ENCODE measurements at regions not wholly inside any gene's neighbourhood (a gene's known extent, or its start where the extent isn't known, plus 50 kb on each side); places are given as distances from the start of the nearest gene placed in this dataset.
"Not testable (repeated sequence)": the region's sequence is repeated elsewhere in the genome, so short reads cannot be mapped to it uniquely, and the experiment has no call there.

GRCh38 chr7:51467384-51468017, 150.9 kb upstream of the COBL start:
- no peak for DNase-seq

DNA sequence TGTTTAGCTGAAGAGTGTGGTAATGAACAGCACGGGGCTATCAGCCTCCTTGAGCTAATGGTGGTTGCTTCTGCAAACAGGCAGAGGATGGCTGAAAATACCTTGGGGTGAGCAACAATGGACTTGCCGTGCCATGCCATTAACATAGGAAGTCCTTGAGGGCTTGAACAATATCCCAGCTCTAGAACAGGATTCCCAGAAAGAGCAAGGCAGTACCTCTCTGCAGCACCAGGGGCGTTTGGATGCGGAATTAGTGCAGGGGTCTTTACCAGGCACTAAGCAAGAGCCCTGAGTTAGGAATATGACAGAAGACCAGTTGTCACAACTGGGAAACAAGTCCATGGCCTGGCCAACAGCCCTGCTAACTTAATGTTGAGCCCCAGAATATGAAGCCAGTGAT, 143.2 kb upstream of the COBL start:
- DNase-seq, result no peak

DNA sequence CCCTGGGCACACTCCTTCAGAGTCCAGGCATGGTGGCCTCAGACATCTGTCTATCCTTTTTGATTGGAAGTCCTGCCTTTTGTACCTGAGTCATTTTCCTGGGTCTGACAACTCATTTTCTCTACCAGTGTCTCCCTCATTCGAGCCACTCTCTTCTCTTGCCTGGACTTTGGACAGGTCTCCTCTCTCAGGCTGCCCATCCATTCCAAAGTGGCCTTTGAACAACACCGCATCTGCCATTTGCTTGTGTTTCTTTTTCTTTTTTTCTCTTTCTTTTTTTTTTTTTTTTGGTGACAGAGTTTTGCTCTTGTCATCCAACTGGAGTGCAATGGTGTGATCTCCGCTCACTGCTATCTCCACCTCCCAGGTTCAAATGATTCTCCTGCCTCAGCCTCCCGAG, 142.1 kb upstream of the COBL start:
- no peak for DNase-seq

GRCh38 chr7:51457079-51457478, 140.5 kb upstream of the COBL start:
- DNase-seq, result no peak

DNA sequence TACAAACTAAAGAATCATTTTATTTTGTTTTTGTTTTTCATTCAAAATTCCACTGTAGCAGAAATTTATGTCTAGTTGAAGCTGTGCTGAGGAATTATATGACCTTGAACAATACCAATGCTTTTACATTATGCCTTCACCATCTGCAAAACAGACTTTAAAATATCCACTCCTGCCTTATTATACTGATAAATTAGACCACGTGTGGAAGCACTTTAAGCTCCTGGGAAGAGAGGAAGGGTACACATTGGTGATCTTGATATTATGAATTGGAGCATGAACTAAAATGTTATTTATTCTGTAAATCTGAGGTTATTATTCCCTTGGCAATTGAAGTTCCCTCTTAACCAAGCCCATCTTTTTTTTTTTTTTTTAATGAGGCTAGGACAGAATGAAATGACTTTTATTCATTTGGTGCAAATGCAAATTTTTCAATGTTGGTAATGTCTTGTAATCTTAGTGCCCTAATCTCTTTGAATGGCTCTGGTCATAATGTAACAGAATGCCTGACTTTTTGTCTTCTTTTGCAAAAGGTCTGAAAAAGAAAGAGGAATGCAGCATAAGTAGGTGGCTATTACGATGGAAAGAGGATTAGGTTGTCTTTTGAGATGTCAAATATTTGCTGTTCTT, 139.9 kb upstream of the COBL start:
- DNase-seq, result no peak

GRCh38 chr7:51455948-51456347, 139.3 kb upstream of the COBL start:
- DNase-seq, result no peak

- no peak for DNase-seq
Observed at GRCh38 chr7:51455513-51455912, 138.9 kb upstream of the COBL start.

- no peak for DNase-seq
Observed at GRCh38 chr7:51455086-51455485, 138.5 kb upstream of the COBL start.

- no peak for DNase-seq
Observed at GRCh38 chr7:51452694-51453093, 136.1 kb upstream of the COBL start.

DNA sequence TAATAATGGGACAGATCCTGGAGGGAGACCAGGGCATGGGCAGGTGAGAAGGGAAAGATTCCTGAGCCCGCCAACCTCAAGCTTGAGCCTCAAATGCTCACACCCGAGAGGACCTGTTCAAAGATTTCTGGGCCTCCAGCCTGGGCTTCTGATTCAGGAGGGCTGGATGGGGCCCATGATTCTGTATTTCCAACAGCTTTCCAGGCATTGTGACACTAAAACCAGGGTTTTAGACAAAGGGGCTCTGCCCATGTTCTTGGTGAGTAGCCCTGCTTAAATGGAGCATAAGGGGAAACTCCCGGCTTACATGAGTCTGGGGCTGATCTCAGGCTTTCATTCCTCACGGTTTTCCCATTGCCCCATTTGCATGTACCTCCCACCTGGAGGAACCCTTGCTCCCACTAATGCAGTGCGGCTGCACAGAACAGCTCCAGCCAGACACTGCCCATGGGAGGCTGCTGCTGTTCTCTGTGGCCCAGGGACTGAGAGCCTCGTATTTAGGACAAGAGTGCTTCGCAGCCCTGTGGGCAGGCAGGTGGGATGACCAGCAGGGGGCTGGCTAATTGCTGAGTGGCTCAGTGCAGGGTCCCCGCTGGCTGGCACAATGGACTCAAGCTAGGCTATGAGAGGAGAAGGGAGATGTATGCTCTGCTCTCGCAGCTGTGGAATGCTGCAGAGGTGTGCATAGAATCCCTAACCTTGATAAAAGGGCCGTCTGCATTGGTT, 135.3 kb upstream of the COBL start:
- DNase-seq, result no peak

- DNase-seq, result no peak
Observed at GRCh38 chr7:51450541-51450940, 133.9 kb upstream of the COBL start.

- DNase-seq, result no peak
Observed at GRCh38 chr7:51446785-51447184, 130.2 kb upstream of the COBL start.

DNA sequence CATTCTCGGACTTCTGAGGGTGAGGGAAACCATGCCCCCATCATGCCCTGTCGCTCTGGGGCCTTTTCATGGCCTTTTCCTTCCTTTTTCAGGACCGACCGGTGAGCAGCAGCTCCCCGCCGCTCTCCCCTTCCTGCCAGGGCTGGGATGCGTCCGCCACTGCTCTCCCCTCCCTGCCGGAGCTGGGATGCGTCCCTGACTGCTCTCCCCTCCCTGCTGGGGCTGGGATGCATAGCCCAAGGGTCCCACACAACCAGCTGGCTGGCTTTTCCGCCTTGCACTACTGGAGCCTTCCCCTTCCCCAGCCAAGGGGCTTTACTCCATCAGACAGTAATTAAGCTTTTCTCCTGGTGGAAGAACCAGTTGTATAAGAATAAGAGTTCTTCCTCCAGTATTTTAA, 129.7 kb upstream of the COBL start:
- DNase-seq, result no peak

- DNase-seq, result no peak
Observed at GRCh38 chr7:51444936-51445335, 128.3 kb upstream of the COBL start.

DNA sequence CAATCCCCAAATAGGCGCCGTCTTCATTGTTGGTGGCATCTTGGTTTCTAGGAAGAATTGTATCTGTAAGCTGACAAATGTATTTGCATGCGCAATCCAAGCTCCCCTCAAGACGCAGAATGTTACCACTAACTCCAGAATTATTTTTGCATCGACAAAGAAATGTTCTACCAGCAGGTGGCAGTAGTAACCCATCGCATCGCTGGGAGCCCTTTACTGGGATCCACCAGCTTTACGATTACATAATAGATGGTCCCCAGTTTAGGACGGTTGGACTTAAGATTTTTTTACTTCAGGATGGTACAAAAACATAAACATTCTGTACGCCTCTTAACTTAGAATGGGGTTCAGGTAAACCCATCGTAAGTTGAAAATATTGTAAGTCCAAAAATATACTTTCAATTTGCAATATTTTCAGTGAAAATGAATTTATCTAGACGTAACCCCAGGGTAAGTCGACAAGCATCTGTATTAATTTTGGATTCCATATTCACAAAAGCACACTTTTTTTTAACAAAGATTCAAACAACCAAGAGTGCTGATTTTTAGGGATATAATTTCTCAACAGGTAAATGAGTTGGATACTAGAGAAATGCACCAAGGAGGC, 114.0 kb upstream of the COBL start:
- peak; percentile 48 for DNase-seq

- no peak for DNase-seq
Observed at GRCh38 chr7:51428217-51428887, 111.7 kb upstream of the COBL start.

GRCh38 chr7:51426163-51426562, 109.6 kb upstream of the COBL start:
- no peak for DNase-seq

DNA sequence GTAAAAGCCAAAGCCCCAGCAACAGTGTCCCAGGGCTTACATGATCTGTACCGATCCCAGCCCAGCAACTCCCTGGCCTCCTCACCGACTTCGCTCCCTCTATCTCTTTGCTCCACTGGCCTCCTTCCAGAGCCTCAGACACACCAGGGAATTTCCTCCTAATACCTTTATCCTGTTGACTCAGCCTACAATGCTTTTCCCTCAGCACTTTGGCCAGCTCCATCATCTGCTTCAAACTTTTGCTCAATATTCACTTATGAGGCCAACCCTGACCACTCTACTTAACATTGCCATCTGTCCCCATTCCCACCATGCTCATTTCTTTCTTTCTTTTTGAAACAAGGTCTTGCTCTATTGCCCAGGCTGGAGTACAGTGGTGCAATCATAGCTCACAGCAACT, 93.3 kb upstream of the COBL start:
- DNase-seq, result not testable (repeated sequence)

GRCh38 chr7:51397608-51398007, 81.0 kb upstream of the COBL start:
- DNase-seq, result not testable (repeated sequence)

DNA sequence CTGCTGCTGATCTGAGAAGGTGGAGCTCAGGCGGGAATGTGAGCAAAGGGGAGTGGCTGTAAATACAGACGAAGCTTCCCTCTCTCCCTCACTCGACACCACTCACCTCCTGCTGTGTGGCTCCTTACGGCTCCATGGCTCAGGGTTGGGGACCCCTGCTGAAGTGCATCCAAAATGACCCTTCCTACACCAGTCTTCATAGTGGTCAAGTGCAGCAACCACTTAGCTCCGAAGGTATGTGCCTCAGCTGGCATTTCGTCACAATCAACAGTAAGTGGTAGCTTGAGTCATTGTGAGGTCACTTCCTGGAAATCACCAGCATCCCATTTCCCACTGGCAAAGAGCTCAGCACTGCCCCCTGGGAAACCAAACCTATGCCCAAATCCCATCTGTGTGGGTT, 76.4 kb upstream of the COBL start:
- DNase-seq, result not testable (repeated sequence)

DNA sequence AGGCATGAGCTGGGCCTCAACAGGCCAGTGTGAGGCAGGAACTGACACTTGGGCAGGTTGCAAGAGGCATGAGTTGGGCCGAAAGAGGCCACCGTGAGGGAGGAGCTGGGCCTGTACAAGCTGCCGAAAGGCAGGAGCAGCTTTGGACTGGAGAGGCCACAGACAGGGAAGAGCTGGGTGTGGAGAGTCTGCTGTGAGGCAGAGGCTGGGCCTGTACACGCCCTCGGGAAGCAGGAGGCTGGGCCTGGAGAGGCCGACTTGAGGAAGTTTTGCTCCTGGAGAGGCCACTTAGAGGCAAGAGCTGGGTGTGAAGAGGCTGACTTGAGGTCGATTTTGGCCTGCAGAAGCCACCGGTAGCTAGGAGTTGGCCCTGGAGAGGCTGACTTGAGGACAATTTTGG, 73.3 kb upstream of the COBL start:
- not testable (repeated sequence) for DNase-seq

GRCh38 chr7:51389216-51389812, 72.7 kb upstream of the COBL start:
- DNase-seq, result not testable (repeated sequence)

DNA sequence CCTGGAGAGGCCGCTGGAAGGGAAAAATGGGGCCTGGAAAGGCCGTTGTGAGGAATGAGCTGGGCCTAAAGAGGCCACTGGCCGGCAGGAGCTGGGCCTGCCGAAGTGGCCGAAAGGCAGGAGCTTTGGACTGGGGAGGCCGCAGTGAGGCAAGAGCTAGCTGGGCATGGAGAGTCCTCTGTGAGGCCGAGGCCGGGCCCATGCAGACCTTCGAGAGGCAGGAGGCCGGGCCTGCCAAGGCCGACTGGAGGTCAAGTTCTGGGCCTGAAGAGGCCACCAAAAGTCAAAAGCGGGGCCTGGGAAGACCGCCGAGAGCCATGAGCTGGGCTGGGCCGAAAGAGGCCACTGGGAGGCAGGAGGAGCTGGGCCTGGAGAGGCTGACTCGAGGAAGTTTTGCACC, 71.6 kb upstream of the COBL start:
- DNase-seq, result not testable (repeated sequence)

Data from CD4-positive, alpha-beta T cell treated with Interleukin-4 for 4 hours (primary cell).